GM13977 (cell line): ENCODE measurements at regions not wholly inside any gene's neighbourhood (a gene's known extent, or its start where the extent isn't known, plus 50 kb on each side); places are given as distances from the start of the nearest gene placed in this dataset.

Source experiments
- DNase-seq: peaks from one replicate; pipeline ENCODE4 v3.0.0; 2012; ENCODE audit warnings: low spot score
- in situ Hi-C: fragments of 300-500 bp; cut with MboI; formaldehyde crosslinking; loops from one replicate; pipeline ENCODE4 v1.12.0; 2022; ENCODE audit warnings: low sequenced_read_pairs, low pct_unique_long_range_greater_than_20kb, mixed read lengths, inconsistent platforms; ENCODE audit not compliant: unreplicated experiment
- TF ChIP-seq, protein P1 (sequence below): IDR thresholded peaks from 2 replicates; pipeline ENCODE4 v1.5.1; 2012; ENCODE audit warnings: mild to moderate bottlenecking, control low read depth; ENCODE audit not compliant: insufficient read depth; ENCODE audit errors: extremely low read depth, missing control alignments

DNA sequence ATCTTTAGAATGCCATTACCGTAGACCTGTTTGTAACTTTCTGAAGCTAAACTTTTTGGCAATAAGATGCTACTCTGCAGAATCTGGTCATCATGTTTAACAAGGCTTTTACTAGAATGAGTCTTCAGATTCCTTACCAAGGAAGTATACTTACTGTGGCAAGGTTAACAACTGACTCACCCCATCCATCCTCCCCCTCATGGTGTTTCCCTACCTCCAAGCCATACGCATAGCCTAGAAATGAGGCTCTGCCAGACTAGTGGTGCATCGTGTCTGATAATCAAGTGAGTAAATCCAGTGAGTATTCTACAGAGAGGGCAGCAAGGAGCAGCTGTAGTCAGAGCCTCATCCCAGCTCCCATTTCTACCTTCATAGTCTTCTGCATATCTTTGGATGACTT is 223.6 kb downstream of the IPMK start:
- TF ChIP-seq, protein P1, sequence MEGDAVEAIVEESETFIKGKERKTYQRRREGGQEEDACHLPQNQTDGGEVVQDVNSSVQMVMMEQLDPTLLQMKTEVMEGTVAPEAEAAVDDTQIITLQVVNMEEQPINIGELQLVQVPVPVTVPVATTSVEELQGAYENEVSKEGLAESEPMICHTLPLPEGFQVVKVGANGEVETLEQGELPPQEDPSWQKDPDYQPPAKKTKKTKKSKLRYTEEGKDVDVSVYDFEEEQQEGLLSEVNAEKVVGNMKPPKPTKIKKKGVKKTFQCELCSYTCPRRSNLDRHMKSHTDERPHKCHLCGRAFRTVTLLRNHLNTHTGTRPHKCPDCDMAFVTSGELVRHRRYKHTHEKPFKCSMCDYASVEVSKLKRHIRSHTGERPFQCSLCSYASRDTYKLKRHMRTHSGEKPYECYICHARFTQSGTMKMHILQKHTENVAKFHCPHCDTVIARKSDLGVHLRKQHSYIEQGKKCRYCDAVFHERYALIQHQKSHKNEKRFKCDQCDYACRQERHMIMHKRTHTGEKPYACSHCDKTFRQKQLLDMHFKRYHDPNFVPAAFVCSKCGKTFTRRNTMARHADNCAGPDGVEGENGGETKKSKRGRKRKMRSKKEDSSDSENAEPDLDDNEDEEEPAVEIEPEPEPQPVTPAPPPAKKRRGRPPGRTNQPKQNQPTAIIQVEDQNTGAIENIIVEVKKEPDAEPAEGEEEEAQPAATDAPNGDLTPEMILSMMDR, result no peak
- in situ Hi-C loops, result no loop called here
- DNase-seq, result no peak

DNA sequence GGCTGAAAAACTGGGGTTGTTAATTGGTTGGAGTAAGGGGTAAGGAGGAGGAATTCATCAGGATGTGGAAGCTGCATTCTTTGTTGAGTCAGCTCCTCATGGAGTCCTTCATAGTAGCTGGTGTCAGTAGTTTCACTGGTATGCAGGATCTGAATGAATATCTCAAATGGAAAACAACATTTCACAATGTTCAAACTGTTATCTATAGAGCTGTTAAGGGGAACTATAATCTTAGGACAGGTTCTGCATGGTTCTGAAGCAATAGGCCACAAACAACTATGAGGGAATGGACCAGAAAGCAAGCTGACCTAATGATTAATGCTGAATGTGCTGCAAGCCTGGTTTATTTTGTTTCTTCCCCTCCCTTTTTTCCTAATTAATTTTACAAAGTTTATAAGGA is 225.8 kb downstream of the IPMK start:
- TF ChIP-seq, protein P1, result no peak
- DNase-seq, result no peak
- in situ Hi-C loops, result no loop called here

DNA sequence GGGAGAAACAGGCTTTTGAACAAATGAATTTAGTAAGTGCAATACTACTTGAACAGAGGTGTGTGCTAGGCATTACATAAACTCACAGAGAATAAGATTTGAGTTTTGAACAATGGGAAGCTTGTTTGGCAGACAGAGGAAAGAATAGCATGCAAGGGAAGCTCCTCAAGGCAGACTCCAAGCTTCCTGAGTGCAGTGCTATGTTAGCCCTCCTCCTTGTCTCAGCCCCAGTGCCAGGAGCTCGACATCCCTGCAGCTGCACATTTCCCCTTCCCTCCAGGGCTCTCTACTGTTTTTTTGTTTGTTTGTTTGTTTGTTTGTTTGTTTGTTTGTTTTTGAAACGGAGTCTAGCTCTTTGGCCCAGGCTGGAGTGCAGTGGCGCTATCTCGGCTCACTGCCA is 237.5 kb downstream of the IPMK start:
- TF ChIP-seq, protein P1, result no peak
- no peak for DNase-seq
- in situ Hi-C loops, result no loop called here

DNA sequence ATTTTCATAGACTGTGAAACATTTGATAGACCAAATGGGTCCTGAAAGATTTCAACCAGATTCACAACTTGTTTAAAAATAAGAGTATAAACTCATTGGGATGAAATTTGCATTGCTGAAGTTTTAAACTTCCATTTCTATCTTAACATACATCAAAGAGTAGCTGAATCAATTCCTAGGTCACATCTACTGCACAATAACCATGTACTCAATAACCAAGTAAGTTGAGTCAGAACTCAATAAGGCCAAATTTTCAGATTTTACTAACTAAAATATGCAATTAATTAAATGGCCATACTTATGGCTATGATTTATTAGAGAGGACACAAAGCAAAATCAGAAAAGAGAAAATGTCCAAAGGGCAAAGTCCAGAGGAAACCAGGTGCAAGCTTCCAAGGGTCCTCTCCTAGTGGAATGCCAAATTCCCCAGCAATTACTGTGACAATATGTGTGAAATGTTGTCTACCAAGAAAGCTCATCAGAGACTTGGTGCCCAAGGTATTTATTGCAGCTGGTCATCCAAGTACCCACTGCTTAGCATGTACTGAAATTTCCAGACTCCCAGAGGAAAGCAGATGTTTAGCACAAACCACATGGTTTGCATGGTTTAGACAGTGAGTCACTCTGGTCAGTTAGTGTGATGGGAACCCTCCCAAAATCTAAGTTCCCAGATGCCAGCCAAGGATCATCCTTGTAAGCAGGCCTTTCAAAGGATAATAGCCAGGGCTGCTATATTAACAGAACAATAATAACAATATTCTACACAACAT is 238.9 kb downstream of the IPMK start:
- DNase-seq, result no peak
- in situ Hi-C loops, result no loop called here
- TF ChIP-seq, protein P1, result no peak

DNA sequence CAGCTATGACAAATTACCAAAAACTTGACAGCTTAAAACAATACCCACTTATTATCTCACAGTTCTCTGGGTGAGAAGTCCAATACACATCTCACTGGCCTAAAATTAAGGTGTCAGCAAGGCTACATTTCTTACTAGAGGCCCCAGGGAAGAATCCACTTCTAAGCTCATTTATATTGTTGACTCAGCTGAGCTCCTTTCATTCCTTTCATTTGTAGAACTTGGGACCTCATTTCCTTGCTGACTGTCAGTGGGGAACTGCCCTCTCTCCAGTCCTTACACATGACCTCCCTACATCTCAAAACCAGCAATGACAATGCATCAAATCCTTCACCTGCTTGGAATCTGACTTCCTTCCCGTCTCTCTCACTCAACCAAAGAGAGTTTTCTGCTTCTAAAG is 240.3 kb downstream of the IPMK start:
- DNase-seq, result no peak
- TF ChIP-seq, protein P1, result no peak
- in situ Hi-C loops, result no loop called here

DNA sequence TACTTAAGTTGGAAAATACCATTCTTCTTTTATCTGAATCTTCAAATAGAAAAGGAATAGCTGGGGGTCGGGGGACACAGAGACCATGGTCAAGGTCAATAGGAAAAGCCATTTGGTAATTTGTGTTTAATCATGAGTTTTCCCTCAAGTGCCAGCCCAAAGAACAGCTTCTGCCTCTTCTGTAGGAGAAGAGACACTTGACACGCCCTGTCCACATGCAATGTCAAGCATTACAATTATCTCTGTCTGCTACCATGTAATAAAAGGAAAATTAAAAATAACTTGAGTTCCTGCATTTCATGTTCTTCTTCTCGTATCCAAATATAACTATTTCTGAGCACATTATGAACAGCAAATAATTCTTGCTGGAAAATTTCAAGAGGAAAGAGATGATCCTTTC is 241.7 kb downstream of the IPMK start:
- in situ Hi-C loops, result no loop called here
- TF ChIP-seq, protein P1, result no peak
- no peak for DNase-seq
